ENCODE measurements at regions not wholly inside any gene's neighbourhood (a gene's known extent, or its start where the extent isn't known, plus 50 kb on each side); places are given as distances from the start of the nearest gene placed in this dataset.

DNA sequence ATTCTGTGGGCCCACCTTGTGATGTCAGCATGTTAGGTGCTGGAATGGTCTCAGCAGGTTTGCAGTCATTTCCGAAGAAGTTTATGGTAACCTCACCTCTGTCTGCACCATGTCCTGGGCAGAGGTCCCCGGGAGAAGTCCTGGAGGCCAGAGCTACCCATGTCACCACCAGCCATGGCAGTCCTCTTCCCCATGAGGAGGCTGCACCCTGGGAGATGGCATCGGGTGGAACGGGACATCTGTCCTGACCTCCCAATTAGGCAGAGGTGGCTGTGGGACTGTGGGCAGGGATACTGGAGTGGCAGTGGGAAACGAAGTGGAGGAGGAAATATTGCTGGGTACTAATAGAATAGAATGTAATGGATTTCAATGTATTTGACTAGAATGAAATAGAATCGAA, 511.8 kb upstream of the WSB1 start:
- Histone ChIP-seq H3K9me3 (ENCODE audit: control insufficient read depth, low read length) (peaks cover 74% of the 10 kb centered on the region), H3K27me3 (ENCODE audit: control insufficient read depth, insufficient read depth, low read length, poor library complexity, severe bottlenecking) (no peaks in the 10 kb centered on the region), H3K27ac (ENCODE audit: low read depth, low read length) (no peak overlapping the region), H3K4me1 (ENCODE audit: control insufficient read depth, insufficient read depth, low read length) (no peaks in the 10 kb centered on the region), H3K9ac (ENCODE audit: extremely low read depth, low read length, poor library complexity, severe bottlenecking) (no peak overlapping the region), H3K4me3 (ENCODE audit: low read length) (no peak overlapping the region), H3K36me3 (ENCODE audit: control insufficient read depth, insufficient read depth, low read length) (no peaks in the 10 kb centered on the region)
- WGBS, 2 experiments (ENCODE audit: insufficient coverage in 1 of 2, insufficient read length in 1 of 2), result 67 to 74% methylated on average over 4 to 6 of the region's 6 CpGs
- Mint-ChIP-seq H3K36me3 (ENCODE audit: low read depth) (no peaks in the 10 kb centered on the region), H3K27ac (no peak overlapping the region), H3K4me1 (no peaks in the 10 kb centered on the region), H3K27me3 (ENCODE audit: insufficient read depth) (no peaks in the 10 kb centered on the region), H3K4me3 (no peak overlapping the region), H3K9me3 (peaks cover 11% of the 10 kb centered on the region)
- TF ChIP-seq, protein P1, sequence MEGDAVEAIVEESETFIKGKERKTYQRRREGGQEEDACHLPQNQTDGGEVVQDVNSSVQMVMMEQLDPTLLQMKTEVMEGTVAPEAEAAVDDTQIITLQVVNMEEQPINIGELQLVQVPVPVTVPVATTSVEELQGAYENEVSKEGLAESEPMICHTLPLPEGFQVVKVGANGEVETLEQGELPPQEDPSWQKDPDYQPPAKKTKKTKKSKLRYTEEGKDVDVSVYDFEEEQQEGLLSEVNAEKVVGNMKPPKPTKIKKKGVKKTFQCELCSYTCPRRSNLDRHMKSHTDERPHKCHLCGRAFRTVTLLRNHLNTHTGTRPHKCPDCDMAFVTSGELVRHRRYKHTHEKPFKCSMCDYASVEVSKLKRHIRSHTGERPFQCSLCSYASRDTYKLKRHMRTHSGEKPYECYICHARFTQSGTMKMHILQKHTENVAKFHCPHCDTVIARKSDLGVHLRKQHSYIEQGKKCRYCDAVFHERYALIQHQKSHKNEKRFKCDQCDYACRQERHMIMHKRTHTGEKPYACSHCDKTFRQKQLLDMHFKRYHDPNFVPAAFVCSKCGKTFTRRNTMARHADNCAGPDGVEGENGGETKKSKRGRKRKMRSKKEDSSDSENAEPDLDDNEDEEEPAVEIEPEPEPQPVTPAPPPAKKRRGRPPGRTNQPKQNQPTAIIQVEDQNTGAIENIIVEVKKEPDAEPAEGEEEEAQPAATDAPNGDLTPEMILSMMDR (conservative IDR thresholded peaks at IDR 0.05), result no peak
- DNase-seq, result no peak

DNA sequence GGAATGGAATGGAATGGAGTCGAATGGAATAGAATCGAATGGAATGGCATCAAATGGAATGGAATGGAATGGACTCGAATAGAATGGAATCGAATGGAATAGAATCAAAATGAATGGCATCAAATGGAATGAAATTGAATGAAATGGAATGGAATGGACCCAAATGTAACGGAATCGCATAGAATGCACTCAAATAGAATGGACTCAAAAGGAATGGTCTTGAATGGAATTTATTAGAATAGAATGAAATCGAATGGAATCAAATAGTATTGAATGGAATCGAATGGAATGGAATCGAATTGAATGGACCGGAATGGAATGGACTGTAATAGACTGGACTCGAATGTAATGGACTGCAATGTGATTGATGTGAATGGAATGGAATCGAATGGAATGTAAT, 501.4 kb upstream of the WSB1 start:
- peak overlapping the region; percentile 41 for H3K4me3 ChIP-seq (ENCODE audit: low read length)
- 86 to 87% methylated on average over 12 of the region's 12 CpGs for WGBS, 2 experiments (ENCODE audit: insufficient coverage in 1 of 2, insufficient read length in 1 of 2)
- no peaks in the 10 kb centered on the region for H3K36me3 Mint-ChIP-seq (ENCODE audit: low read depth)
- H3K27me3 Mint-ChIP-seq (ENCODE audit: insufficient read depth), result no peaks in the 10 kb centered on the region
- no peak for DNase-seq
- no peak overlapping the region for H3K4me3 Mint-ChIP-seq
- H3K4me1 Mint-ChIP-seq, result no peaks in the 10 kb centered on the region
- no peak overlapping the region for H3K9ac ChIP-seq (ENCODE audit: extremely low read depth, low read length, poor library complexity, severe bottlenecking)
- peaks cover 100% of the 10 kb centered on the region for H3K9me3 ChIP-seq (ENCODE audit: control insufficient read depth, low read length)
- H3K36me3 ChIP-seq (ENCODE audit: control insufficient read depth, insufficient read depth, low read length), result no peaks in the 10 kb centered on the region
- no peaks in the 10 kb centered on the region for H3K4me1 ChIP-seq (ENCODE audit: control insufficient read depth, insufficient read depth, low read length)
- no peaks in the 10 kb centered on the region for H3K9me3 Mint-ChIP-seq
- H3K27ac Mint-ChIP-seq, result no peak overlapping the region
- TF ChIP-seq, protein P1 (conservative IDR thresholded peaks at IDR 0.05), result no peak
- H3K27ac ChIP-seq (ENCODE audit: low read depth, low read length), result no peak overlapping the region
- no peaks in the 10 kb centered on the region for H3K27me3 ChIP-seq (ENCODE audit: control insufficient read depth, insufficient read depth, low read length, poor library complexity, severe bottlenecking)

DNA sequence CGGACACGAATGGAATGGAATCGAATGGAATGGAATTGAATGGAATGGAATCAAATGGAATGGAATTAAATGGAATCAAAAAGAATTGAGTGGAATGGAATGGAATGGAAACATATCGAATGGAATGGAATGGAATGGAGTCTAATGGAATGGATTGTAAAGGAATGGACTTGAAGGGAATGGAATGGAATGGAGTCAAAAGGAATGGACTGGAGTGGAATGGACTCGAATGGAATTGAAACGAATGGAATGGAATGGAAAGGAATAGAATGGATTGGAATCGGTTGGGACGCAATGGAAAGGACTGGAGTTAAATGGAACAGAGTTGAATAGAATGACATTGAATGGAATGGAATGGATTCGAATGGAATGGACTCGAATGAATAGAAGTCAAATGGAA, 486.9 kb upstream of the WSB1 start:
- no peaks in the 10 kb centered on the region for H3K4me1 Mint-ChIP-seq
- Histone ChIP-seq H3K9me3 (ENCODE audit: control insufficient read depth, low read length) (peaks cover 86% of the 10 kb centered on the region), H3K9ac (ENCODE audit: extremely low read depth, low read length, poor library complexity, severe bottlenecking) (no peak overlapping the region), H3K4me3 (ENCODE audit: low read length) (peak overlapping the region; percentile 50), H3K27me3 (ENCODE audit: control insufficient read depth, insufficient read depth, low read length, poor library complexity, severe bottlenecking) (no peaks in the 10 kb centered on the region), H3K4me1 (ENCODE audit: control insufficient read depth, insufficient read depth, low read length) (no peaks in the 10 kb centered on the region), H3K36me3 (ENCODE audit: control insufficient read depth, insufficient read depth, low read length) (no peaks in the 10 kb centered on the region), H3K27ac (ENCODE audit: low read depth, low read length) (no peak overlapping the region)
- no peaks in the 10 kb centered on the region for H3K27me3 Mint-ChIP-seq (ENCODE audit: insufficient read depth)
- no peaks in the 10 kb centered on the region for H3K36me3 Mint-ChIP-seq (ENCODE audit: low read depth)
- no peak overlapping the region for H3K4me3 Mint-ChIP-seq
- TF ChIP-seq, protein P1 (conservative IDR thresholded peaks at IDR 0.05), result no peak
- no peak overlapping the region for H3K27ac Mint-ChIP-seq
- DNase-seq, result no peak
- 79 to 82% methylated on average over 10 of the region's 10 CpGs for WGBS, 2 experiments (ENCODE audit: insufficient coverage in 1 of 2, insufficient read length in 1 of 2)
- H3K9me3 Mint-ChIP-seq, result peaks cover 4% of the 10 kb centered on the region

Data from endodermal cell (in vitro differentiated cells).